ENCODE measurements at regions not wholly inside any gene's neighbourhood (a gene's known extent, or its start where the extent isn't known, plus 50 kb on each side); places are given as distances from the start of the nearest gene placed in this dataset.

DNA sequence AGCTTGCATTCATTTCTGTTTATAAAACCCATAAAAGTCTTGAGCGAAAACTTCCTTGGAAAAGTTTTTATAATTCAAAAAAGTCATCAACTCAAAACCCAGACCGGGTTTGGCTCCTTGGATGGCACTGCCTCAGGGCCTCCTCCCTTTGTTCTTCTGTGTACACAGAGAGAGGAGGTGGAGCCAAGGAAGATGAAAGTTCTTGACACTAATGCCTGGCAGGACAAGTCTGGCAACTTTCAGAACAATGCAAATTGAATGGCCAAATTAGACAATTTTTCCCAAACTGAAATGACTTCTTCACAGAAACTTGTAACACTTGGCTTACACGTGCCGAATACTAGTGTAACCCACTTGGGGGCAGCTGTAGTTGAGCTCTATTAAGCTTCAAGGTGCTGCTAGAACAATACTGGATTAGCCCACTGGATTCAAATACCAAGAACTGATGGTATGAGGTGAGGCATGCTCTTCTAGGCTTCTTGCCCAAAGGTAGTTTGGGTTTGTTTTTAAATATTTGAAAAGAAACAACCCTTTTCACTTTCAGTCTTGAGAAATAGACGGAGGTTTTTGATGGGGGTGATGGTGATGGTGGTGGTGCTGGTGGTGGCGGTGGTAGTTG lies 86.6 kb upstream of the FRMD6 start:
- H3K9me3 ChIP-seq, result no peaks in the 10 kb centered on the region
- ChIA-PET CTCF (no interaction called here), POLR2A (no interaction called here)
- TF ChIP-seq RXRA (IDR thresholded peaks at IDR 0.05; ENCODE audit: borderline replicate concordance, low read depth) (no peak), TAF1 (IDR thresholded peaks at IDR 0.05; ENCODE audit: borderline replicate concordance, low read depth, low read length) (no peak), EZH2phosphoT487 (IDR thresholded peaks at IDR 0.05; ENCODE audit: borderline replicate concordance, low read depth) (no peak), EP300 (IDR thresholded peaks at IDR 0.05; ENCODE audit: borderline replicate concordance in 1 of 2, low read depth in 1 of 2, low read length in 1 of 2) (no peak), MEF2A (IDR thresholded peaks at IDR 0.05; ENCODE audit: borderline replicate concordance, low read depth) (no peak), YY1 (IDR thresholded peaks at IDR 0.05; ENCODE audit: low read depth) (no peak), JUND (IDR thresholded peaks at IDR 0.05) (no peak), NFIC (IDR thresholded peaks at IDR 0.05; ENCODE audit: borderline replicate concordance) (no peak), TCF12 (IDR thresholded peaks at IDR 0.05) (no peak), MXI1 (IDR thresholded peaks at IDR 0.05; ENCODE audit: low read depth, low read length) (no peak), CHD2 (IDR thresholded peaks at IDR 0.05; ENCODE audit: low read length, partially characterized antibody) (no peak), GABPA (IDR thresholded peaks at IDR 0.05; ENCODE audit: low read depth) (no peak), RFX5 (IDR thresholded peaks at IDR 0.05; ENCODE audit: low read length) (no peak), RCOR1 (IDR thresholded peaks at IDR 0.05; ENCODE audit: low read length) (no peak)
- TF ChIP-seq, protein P1, sequence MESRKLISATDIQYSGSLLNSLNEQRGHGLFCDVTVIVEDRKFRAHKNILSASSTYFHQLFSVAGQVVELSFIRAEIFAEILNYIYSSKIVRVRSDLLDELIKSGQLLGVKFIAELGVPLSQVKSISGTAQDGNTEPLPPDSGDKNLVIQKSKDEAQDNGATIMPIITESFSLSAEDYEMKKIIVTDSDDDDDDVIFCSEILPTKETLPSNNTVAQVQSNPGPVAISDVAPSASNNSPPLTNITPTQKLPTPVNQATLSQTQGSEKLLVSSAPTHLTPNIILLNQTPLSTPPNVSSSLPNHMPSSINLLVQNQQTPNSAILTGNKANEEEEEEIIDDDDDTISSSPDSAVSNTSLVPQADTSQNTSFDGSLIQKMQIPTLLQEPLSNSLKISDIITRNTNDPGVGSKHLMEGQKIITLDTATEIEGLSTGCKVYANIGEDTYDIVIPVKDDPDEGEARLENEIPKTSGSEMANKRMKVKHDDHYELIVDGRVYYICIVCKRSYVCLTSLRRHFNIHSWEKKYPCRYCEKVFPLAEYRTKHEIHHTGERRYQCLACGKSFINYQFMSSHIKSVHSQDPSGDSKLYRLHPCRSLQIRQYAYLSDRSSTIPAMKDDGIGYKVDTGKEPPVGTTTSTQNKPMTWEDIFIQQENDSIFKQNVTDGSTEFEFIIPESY (IDR thresholded peaks at IDR 0.05; ENCODE audit: borderline replicate concordance, low read depth), result no peak
- TF ChIP-seq, protein P2, sequence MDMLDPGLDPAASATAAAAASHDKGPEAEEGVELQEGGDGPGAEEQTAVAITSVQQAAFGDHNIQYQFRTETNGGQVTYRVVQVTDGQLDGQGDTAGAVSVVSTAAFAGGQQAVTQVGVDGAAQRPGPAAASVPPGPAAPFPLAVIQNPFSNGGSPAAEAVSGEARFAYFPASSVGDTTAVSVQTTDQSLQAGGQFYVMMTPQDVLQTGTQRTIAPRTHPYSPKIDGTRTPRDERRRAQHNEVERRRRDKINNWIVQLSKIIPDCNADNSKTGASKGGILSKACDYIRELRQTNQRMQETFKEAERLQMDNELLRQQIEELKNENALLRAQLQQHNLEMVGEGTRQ (IDR thresholded peaks at IDR 0.05; ENCODE audit: borderline replicate concordance, low read depth, low read length), result no peak
- TF ChIP-seq, protein P3, sequence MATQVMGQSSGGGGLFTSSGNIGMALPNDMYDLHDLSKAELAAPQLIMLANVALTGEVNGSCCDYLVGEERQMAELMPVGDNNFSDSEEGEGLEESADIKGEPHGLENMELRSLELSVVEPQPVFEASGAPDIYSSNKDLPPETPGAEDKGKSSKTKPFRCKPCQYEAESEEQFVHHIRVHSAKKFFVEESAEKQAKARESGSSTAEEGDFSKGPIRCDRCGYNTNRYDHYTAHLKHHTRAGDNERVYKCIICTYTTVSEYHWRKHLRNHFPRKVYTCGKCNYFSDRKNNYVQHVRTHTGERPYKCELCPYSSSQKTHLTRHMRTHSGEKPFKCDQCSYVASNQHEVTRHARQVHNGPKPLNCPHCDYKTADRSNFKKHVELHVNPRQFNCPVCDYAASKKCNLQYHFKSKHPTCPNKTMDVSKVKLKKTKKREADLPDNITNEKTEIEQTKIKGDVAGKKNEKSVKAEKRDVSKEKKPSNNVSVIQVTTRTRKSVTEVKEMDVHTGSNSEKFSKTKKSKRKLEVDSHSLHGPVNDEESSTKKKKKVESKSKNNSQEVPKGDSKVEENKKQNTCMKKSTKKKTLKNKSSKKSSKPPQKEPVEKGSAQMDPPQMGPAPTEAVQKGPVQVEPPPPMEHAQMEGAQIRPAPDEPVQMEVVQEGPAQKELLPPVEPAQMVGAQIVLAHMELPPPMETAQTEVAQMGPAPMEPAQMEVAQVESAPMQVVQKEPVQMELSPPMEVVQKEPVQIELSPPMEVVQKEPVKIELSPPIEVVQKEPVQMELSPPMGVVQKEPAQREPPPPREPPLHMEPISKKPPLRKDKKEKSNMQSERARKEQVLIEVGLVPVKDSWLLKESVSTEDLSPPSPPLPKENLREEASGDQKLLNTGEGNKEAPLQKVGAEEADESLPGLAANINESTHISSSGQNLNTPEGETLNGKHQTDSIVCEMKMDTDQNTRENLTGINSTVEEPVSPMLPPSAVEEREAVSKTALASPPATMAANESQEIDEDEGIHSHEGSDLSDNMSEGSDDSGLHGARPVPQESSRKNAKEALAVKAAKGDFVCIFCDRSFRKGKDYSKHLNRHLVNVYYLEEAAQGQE (IDR thresholded peaks at IDR 0.05; ENCODE audit: low read depth, low read length), result no peak
- TF ChIP-seq, protein P4, sequence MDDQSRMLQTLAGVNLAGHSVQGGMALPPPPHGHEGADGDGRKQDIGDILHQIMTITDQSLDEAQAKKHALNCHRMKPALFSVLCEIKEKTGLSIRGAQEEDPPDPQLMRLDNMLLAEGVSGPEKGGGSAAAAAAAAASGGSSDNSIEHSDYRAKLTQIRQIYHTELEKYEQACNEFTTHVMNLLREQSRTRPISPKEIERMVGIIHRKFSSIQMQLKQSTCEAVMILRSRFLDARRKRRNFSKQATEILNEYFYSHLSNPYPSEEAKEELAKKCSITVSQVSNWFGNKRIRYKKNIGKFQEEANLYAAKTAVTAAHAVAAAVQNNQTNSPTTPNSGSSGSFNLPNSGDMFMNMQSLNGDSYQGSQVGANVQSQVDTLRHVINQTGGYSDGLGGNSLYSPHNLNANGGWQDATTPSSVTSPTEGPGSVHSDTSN (IDR thresholded peaks at IDR 0.05), result no peak
- H3K4me2 ChIP-seq, result no peak overlapping the region
- H3K4me3 ChIP-seq (ENCODE audit: low read depth in 2 of 2, low read length in 1 of 2), result no peak overlapping the region
- H4K20me1 ChIP-seq (ENCODE audit: insufficient read depth), result no peaks in the 10 kb centered on the region
- no peak overlapping the region for H3K27ac ChIP-seq (ENCODE audit: low read depth in 2 of 2, low read length in 1 of 2)
- WGBS (ENCODE audit: low lambda C conversion rate), result 89% methylated on average over 5 of the region's 6 CpGs
- no peak overlapping the region for H2AFZ ChIP-seq (ENCODE audit: low read depth)
- H3K9ac ChIP-seq, result no peak overlapping the region
- peaks cover 5% of the 10 kb centered on the region; the same call in 1 of the 2 replicates for H3K79me2 ChIP-seq (ENCODE audit: insufficient read depth)
- DNase-seq, result no peak
- H3K9me2 ChIP-seq, result no peaks in the 10 kb centered on the region
- H3F3A ChIP-seq (replicated peaks; ENCODE audit: insufficient read depth), result no peaks in the 10 kb centered on the region
- H3K36me3 ChIP-seq (replicated peaks in 1 of 2; ENCODE audit: control insufficient read depth in 1 of 2, insufficient read depth in 2 of 2, low read length in 1 of 2), result no peaks in the 10 kb centered on the region
- H3K27me3 ChIP-seq (ENCODE audit: insufficient read depth), result no peaks in the 10 kb centered on the region
- H3K4me1 ChIP-seq (ENCODE audit: control insufficient read depth in 1 of 2, insufficient read depth in 2 of 2, low read depth in 1 of 2, low read length in 1 of 2), result no peaks in the 10 kb centered on the region; a peak in 1 of 4 replicates

Data from SK-N-SH (cell line).